ENCODE measurements at regions not wholly inside any gene's neighbourhood (a gene's known extent, or its start where the extent isn't known, plus 50 kb on each side); places are given as distances from the start of the nearest gene placed in this dataset.

DNA sequence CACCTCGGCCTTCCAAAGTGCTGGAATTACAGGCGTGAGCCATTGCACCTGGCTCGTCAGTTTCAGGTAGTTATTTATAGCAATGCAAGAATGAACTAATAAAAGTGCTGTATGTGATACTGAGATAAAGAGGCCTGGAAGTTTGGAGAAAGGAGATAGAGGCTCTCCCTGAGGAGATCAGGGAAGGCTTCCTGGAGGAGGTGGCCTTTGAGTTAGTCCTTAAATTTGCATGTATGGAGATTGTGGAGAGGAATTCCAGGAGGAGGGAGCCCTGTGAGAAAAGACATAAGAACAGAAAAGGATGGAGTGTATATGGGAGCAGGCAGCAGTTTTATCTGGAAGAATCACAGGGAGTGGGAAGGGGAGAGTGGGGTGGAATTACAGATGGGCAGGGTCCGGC lies 276.6 kb upstream of the EEF2KMT start:
- Histone ChIP-seq H3K9me2 (ENCODE audit: insufficient read depth) (no peaks in the 10 kb centered on the region), H3K4me3 (replicated peaks in 1 of 2; ENCODE audit: low read depth in 1 of 2, low read length in 2 of 2) (no peak overlapping the region), H3K4me2 (ENCODE audit: low read length) (no peak overlapping the region), H3K79me2 (ENCODE audit: insufficient read depth, low read length) (no peaks in the 10 kb centered on the region), H3K4me1 (ENCODE audit: control insufficient read depth in 1 of 2, insufficient read depth in 2 of 2, low read length in 2 of 2) (no peaks in the 10 kb centered on the region), H2AFZ (ENCODE audit: low read depth, low read length, poor library complexity, severe bottlenecking) (no peak overlapping the region), H3K9ac (ENCODE audit: low read length) (no peak overlapping the region), H4K20me1 (ENCODE audit: insufficient read depth) (no peaks in the 10 kb centered on the region), H3K27me3 (ENCODE audit: insufficient read depth, low read length) (peaks cover 43% of the 10 kb centered on the region), H3K9me3 (ENCODE audit: control insufficient read depth in 1 of 2, insufficient read depth in 1 of 2, low read depth in 1 of 2, low read length in 2 of 2) (no peaks in the 10 kb centered on the region), H3K36me3 (ENCODE audit: control insufficient read depth in 1 of 2, insufficient read depth in 2 of 2, low read length in 2 of 2) (no peaks in the 10 kb centered on the region), H3K27ac (ENCODE audit: low read depth, low read length) (no peak overlapping the region)
- BruUV-seq (replicated peaks) = no TSS peak
- ChIA-PET CTCF (no interaction called here), RAD21 (ENCODE audit: low non-redundant PET in 1 of 2, low total read pairs in 2 of 2, uncharacterized antibody in 2 of 2, unreplicated experiment in 2 of 2) (no interaction called here), POLR2A (no interaction called here)
- DNase-seq (ENCODE audit: low read depth, low spot score) = no peak
- TF ChIP-seq EZH2phosphoT487 (IDR thresholded peaks at IDR 0.05; ENCODE audit: borderline replicate concordance) = no peak
- TF ChIP-seq JUND (IDR thresholded peaks at IDR 0.05) = no peak
- TF ChIP-seq CEBPB (IDR thresholded peaks at IDR 0.05; ENCODE audit: low read depth) = no peak
- TF ChIP-seq YY1 (IDR thresholded peaks at IDR 0.05; ENCODE audit: extremely low read depth, insufficient replicate concordance, low read depth, low read length) = no peak
- TF ChIP-seq ZNF274 (IDR thresholded peaks at IDR 0.05; ENCODE audit: low read depth, low read length) = no peak
- TF ChIP-seq CTCF (IDR thresholded peaks at IDR 0.05 in 2 of 3, conservative IDR thresholded peaks at IDR 0.05 in 1 of 3; ENCODE audit: borderline replicate concordance in 1 of 3, insufficient read depth in 1 of 3, low read depth in 2 of 3, low read length in 2 of 3) = no peak
- no peak for TF ChIP-seq RAD21 (IDR thresholded peaks at IDR 0.05; ENCODE audit: low read depth)
- TF ChIP-seq SP1 (IDR thresholded peaks at IDR 0.05; ENCODE audit: low read depth) = no peak
- TF ChIP-seq, protein P1, sequence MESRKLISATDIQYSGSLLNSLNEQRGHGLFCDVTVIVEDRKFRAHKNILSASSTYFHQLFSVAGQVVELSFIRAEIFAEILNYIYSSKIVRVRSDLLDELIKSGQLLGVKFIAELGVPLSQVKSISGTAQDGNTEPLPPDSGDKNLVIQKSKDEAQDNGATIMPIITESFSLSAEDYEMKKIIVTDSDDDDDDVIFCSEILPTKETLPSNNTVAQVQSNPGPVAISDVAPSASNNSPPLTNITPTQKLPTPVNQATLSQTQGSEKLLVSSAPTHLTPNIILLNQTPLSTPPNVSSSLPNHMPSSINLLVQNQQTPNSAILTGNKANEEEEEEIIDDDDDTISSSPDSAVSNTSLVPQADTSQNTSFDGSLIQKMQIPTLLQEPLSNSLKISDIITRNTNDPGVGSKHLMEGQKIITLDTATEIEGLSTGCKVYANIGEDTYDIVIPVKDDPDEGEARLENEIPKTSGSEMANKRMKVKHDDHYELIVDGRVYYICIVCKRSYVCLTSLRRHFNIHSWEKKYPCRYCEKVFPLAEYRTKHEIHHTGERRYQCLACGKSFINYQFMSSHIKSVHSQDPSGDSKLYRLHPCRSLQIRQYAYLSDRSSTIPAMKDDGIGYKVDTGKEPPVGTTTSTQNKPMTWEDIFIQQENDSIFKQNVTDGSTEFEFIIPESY (IDR thresholded peaks at IDR 0.05; ENCODE audit: extremely low read depth, insufficient replicate concordance, low read length) = no peak
- TF ChIP-seq ZFX (IDR thresholded peaks at IDR 0.05) = no peak
- no peak for TF ChIP-seq POLR2AphosphoS5 (IDR thresholded peaks at IDR 0.05; ENCODE audit: low read depth, low read length)
- TF ChIP-seq, protein P2, sequence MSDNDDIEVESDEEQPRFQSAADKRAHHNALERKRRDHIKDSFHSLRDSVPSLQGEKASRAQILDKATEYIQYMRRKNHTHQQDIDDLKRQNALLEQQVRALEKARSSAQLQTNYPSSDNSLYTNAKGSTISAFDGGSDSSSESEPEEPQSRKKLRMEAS (IDR thresholded peaks at IDR 0.05) = no peak
- no peak for TF ChIP-seq TCF7L2 (IDR thresholded peaks at IDR 0.05; ENCODE audit: borderline replicate concordance, extremely low read depth, insufficient read depth, insufficient read length)
- TF ChIP-seq FOSL1 (IDR thresholded peaks at IDR 0.05; ENCODE audit: low read depth) = no peak
- TF ChIP-seq ATF3 (IDR thresholded peaks at IDR 0.05) = no peak
- no peak for TF ChIP-seq SRF (IDR thresholded peaks at IDR 0.05; ENCODE audit: low read depth)
- no peak for TF ChIP-seq CBX3 (IDR thresholded peaks at IDR 0.05; ENCODE audit: low read depth)
- TF ChIP-seq EZH2 (IDR thresholded peaks at IDR 0.05) = no peak
- intact Hi-C loops (cut with micrococcal nuclease) = no loop called here
- ATAC-seq = no peak
